NCI-H1105 (cell line): ENCODE measurements at regions not wholly inside any gene's neighbourhood (a gene's known extent, or its start where the extent isn't known, plus 50 kb on each side); places are given as distances from the start of the nearest gene placed in this dataset.

Source experiments
- DNase-seq: peaks from one replicate; lab custom pipeline; 2025; lab: John Stamatoyannopoulos, UW

DNA sequence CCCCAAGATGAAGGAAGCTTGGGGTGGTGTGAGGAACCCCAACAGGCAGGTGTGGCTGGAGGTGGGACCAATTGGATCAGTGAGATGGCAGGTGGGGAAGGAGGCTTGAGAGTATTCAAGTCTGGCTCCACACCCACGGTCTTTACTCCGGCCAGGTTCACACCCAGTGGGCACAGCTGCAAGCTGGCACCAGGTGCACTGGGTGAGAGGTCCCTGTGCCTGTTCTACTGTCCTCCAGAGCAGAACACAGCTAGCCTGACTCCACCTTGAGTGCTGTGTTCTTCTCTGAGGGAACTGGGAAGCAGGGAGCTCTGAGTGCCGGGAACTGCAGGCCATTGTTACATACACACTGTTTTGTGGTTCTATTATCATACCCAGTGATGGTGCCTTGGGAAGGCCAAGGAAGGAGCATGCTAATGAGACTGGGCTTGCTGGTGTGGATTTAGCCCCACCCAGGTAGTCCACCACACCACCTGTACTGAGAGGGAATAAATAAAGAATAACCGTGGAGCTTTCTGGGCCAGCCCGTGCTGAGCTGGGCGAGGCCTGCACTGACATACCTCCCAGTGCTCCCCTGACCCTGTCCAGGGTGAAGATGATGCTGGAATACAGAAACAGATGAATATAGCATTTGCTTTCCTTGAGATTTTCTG is 93.4 kb downstream of the ABHD5 start:
- DNase-seq, result no peak

GRCh38 chr3:43784640-43785011 is 93.9 kb downstream of the ABHD5 start:
- no peak for DNase-seq

GRCh38 chr3:43785551-43785950 is 94.8 kb downstream of the ABHD5 start:
- DNase-seq, result no peak

- no peak for DNase-seq
Measured at GRCh38 chr3:43786102-43786501, 95.4 kb downstream of the ABHD5 start.

- DNase-seq, result no peak
Measured at GRCh38 chr3:43786526-43787305, 96.0 kb downstream of the ABHD5 start.

GRCh38 chr3:43787330-43787729 is 96.6 kb downstream of the ABHD5 start:
- no peak for DNase-seq

DNA sequence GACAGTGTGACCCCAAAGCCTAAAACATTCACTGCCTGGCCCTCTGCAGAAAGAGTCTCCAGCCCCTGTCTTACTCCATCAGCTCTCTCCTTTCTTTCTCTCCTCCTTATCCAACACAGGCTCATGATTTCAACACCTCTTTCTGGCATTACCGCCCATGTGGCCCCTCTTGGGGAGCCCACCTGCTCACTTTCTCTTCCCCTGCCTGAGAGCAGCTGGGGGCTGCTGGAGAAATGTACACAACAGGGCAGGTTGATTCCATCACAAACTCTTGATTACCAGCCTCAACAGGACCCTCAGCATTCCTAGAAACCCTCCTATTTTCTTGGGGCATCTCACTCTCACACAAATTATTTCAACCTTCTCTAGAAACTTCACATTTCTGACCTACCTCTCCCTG is 98.3 kb downstream of the ABHD5 start:
- no peak for DNase-seq

DNA sequence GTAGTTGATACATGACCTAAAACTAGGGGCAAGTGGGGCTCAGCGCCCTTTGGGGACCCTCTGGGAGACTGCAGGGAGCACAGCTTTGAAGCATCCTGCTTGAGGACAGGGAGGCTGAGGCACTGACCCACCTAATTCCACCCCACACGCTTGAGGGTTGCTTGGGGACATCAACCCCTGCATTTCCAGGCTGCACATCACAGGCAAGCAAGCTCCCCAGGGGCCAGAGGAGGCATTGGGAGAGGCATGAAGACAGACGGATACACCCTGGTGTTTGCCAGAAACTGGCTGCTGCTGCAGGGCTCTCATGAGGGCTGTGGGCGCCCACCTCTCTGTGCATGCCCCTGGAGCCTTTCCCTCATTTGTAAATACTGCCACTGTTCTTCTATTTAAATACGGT is 99.3 kb downstream of the ABHD5 start:
- no peak for DNase-seq

GRCh38 chr3:43790476-43790875 is 99.7 kb downstream of the ABHD5 start:
- DNase-seq, result no peak

DNA sequence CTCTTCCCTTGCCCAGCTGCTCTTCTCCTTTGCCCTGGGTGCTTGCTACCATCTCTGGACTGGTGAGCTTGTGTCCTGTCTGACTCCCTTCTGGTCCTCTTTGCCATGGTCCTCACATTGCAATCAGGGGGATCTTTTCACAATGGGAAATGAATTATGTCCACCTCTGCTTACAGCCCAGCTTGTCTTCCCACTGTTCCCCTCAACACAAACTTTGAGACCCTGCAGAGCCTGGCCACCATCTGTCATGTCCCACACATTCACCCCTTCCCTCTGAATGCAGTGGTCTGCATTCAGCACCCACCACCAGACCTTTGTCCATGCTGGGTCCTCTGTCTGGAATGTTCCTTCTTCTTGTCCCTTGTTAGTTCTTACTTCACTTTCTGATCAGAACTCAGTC is 100.5 kb downstream of the ABHD5 start:
- DNase-seq, result no peak

- DNase-seq, result no peak
Measured at GRCh38 chr3:43792904-43793303, 102.2 kb downstream of the ABHD5 start.

GRCh38 chr3:43793648-43794372 is 103.1 kb downstream of the ABHD5 start:
- no peak for DNase-seq

DNA sequence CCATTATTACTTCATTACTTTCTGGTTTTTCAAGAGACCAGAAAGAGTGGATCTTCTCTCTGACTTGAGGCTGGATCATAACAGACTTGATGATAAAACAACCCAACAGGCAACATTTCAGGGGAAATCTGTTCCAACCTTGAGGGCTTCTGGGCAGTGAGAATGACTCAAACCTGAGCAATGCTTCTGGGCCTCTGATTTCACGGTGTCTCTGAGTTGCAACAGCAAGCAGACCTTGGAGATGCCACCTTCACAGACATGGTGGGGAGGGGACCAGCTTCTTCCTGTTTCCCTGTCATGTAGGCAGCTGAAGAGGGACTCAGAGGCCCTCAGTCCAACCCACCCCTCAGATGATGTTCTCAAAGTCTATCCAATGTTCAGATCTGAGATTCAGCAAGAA is 104.0 kb downstream of the ABHD5 start:
- no peak for DNase-seq

DNA sequence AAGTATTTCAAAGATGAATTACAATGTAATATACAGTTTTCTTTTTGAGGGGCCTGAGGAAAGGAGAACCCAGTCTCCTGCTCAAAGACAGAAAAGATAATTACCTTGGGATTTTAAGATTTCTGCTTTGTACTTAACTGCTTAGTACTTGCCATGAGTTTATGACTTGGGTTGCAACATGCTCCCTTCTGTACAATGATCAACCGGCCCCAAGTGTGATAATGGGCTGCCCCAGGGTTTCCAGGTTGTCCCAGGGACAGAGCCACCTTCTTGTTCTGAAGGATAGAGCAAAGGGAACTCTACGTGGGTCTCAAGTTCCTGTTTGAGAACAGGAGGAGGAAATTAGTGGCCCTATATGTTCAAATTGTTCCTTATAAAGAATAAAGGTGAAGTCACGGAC is 104.8 kb downstream of the ABHD5 start:
- no peak for DNase-seq

DNA sequence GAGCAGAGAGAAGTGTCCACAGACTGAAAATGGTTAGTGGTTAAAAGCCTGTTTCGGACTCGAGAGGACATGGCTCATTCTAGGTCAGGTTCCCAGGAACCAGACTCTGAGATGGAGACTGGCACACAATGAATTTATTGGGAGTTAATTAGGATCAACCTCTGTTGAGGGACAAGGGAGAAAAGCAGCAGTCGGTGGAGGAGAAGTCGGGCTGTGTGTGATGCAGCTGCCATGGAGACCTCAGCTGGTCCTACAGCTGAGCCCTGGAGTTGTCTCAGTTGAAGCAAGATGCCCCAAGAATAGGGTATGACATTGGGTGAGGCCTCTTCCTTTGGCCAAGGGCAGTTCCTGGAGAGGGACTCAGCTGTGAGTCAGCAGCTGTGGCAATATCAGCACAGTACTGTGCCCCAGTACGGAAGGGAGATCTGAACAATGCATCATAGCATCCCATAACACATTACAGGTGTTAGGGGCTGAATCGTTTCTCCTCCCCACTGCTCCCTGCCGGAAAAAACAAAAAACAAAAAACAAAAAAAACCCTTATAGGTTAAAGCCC is 105.4 kb downstream of the ABHD5 start:
- no peak for DNase-seq

- no peak for DNase-seq
Measured at GRCh38 chr3:43797794-43798193, 107.1 kb downstream of the ABHD5 start.

DNA sequence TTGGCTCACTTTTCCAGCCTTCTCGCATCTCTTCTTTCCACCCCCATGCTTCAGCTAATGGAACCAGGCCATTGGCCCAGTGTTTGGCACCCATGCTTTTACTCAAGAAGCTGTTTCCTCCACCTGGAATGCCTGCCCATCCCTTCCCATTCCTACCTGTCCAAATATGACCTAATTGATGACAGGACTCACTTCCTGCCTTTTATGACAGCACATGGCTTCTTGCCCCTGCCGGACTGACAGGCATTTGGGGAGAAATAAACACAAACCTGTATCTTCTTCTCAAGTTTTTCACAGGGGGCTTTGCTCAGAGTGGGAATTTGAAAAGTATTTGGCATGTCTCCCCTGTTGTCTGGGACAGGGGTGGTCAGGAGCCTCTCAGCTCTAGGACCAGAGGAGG is 120.1 kb downstream of the ABHD5 start:
- DNase-seq, result no peak

- DNase-seq, result no peak
Measured at GRCh38 chr3:43814461-43814860, 123.7 kb downstream of the ABHD5 start.

GRCh38 chr3:43816372-43816771 is 125.6 kb downstream of the ABHD5 start:
- DNase-seq, result no peak

DNA sequence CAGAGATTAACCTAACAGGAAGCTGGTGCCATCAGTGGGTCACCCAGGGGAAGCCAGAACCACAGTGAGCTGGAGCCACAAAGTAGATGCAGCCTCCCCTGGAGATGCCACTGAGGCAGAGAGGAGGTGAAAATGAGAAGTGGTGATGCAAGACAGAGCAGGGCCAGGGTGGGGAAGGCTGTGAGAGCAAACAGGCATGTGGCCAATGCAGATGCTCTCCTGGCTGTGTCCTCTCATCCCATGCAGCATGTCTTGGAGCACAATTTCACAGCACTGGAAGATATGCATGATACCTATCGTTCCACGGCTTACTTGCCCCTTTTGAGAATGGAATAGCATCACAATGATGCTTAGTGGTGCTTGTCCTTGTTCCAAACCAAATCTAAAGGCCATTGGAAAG is 126.3 kb downstream of the ABHD5 start:
- no peak for DNase-seq

DNA sequence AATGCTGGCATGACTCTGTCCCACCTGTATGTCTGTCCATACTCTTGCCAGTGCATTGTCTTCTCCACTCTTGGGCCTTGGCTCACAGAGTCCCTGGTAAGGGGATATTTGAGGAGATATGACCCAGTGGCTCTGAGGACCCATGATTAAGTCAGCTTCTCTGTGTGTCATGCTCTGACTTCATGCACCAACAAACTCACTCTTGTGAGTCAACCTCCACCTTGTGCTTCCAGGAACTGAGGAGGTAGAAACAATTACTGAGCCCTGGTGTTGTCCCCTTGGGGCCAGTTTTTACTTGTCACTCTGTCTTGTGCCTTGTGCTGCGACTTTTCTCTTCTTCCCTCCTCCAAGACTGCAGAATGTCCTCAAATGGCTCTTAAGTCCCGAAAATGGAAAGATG is 127.1 kb downstream of the ABHD5 start:
- DNase-seq, result no peak

DNA sequence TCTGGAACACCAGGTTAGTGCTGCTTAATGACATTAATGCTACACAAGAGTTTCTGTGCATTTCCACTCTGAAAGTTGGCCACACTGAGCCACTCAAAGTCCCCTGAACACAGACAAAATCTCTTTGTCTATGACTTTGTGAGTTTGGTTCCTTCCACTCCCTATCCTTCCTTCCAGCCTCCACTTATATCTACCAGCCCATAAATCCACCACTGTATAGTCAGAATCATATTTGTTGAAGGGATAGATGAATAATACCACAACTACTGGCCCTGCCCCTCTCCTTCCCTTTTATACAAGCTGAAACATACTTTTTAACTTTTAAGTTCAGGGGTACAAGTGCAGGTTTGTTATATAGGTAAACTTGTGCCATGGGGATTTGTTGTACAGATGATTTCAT is 127.5 kb downstream of the ABHD5 start:
- no peak for DNase-seq
